Fibroblast of lung (primary cell): ENCODE measurements at regions not wholly inside any gene's neighbourhood (a gene's known extent, or its start where the extent isn't known, plus 50 kb on each side); places are given as distances from the start of the nearest gene placed in this dataset.

Experiments used
- DNase-seq, 2 donors: peaks; one replicate each; pipeline versions ENCODE4 v3.0.0 to v3.0.0-alpha.2; 2010; ENCODE audit warnings: low read depth in 2 of 2
- H2AFZ ChIP-seq: 2 replicates; pipeline ENCODE4 v1.5.1; 2012; ENCODE audit warnings: low read length, control low read depth, inconsistent platforms
- H3K27ac ChIP-seq: 2 replicates; pipeline ENCODE4 v1.5.1; 2011; ENCODE audit warnings: low read length, control low read depth; ENCODE audit not compliant: insufficient read depth
- H3K27me3 ChIP-seq: 2 replicates; pipeline ENCODE4 v1.5.1; 2011; ENCODE audit warnings: mild to moderate bottlenecking, low read length; ENCODE audit not compliant: control insufficient read depth, insufficient read depth
- H3K36me3 ChIP-seq: 2 replicates; pipeline ENCODE4 v1.5.1; 2011; ENCODE audit warnings: low read length; ENCODE audit not compliant: control insufficient read depth, insufficient read depth
- H3K4me1 ChIP-seq: 2 replicates; pipeline ENCODE4 v1.5.1; 2011; ENCODE audit warnings: low read length; ENCODE audit not compliant: control insufficient read depth, insufficient read depth; ENCODE audit errors: extremely low read depth
- H3K4me2 ChIP-seq: 2 replicates; pipeline ENCODE4 v1.5.1; 2011; ENCODE audit warnings: low read length, control low read depth; ENCODE audit not compliant: insufficient read depth; ENCODE audit errors: extremely low read depth
- H3K4me3 ChIP-seq, 4 experiments: fragments of 200-600 bp in 1 of 4; sonication (generic) in 1 of 4; replicated peaks in 1 of 4; 2 replicates each; pipeline ENCODE4 v1.5.1; 2011 to 2016; ENCODE audit warnings: low read length in 4 of 4, low read depth in 3 of 4, mild to moderate bottlenecking in 3 of 4, control low read depth in 2 of 4, inconsistent platforms in 1 of 4, mixed read lengths in 1 of 4; ENCODE audit not compliant: insufficient read depth in 1 of 4; ENCODE audit errors: control extremely low read depth in 1 of 4
- H3K79me2 ChIP-seq: 2 replicates; pipeline ENCODE4 v1.5.1; 2012; ENCODE audit warnings: mild to moderate bottlenecking, low read length, inconsistent platforms; ENCODE audit not compliant: control insufficient read depth, insufficient read depth
- H3K9ac ChIP-seq: 2 replicates; pipeline ENCODE4 v1.5.1; 2011; ENCODE audit warnings: mild to moderate bottlenecking, low read length, control low read depth; ENCODE audit not compliant: insufficient read depth
- H3K9me3 ChIP-seq: 2 replicates; pipeline ENCODE4 v1.5.1; 2012; ENCODE audit warnings: low read depth, low read length; ENCODE audit not compliant: control insufficient read depth, insufficient read depth
- H4K20me1 ChIP-seq: 2 replicates; pipeline ENCODE4 v1.5.1; 2011; ENCODE audit warnings: low read length; ENCODE audit not compliant: control insufficient read depth, insufficient read depth; ENCODE audit errors: extremely low read depth
- CTCF ChIP-seq, 2 donors: IDR thresholded peaks in 1 of 2; conservative IDR thresholded peaks in 1 of 2; 1 replicate in 1 of 2; 2 replicates in 1 of 2; pipeline ENCODE4 v1.5.1; 2011 to 2012; ENCODE audit warnings: low read length in 2 of 2, control low read depth in 1 of 2, inconsistent platforms in 1 of 2, low read depth in 1 of 2, mild to moderate bottlenecking in 1 of 2
- EZH2 ChIP-seq: IDR thresholded peaks from 2 replicates; pipeline ENCODE4 v1.5.1; 2012; ENCODE audit warnings: low read length, control low read depth, mild to moderate bottlenecking; ENCODE audit errors: missing control alignments

- no peaks in the 10 kb centered on the region for H3K27me3 ChIP-seq
- no peak overlapping the region for H3K4me3 ChIP-seq
- no peak overlapping the region for H3K27ac ChIP-seq
- no peaks in the 10 kb centered on the region for H3K79me2 ChIP-seq
- no peaks in the 10 kb centered on the region for H3K36me3 ChIP-seq
- H3K4me2 ChIP-seq = no peak overlapping the region
- H2AFZ ChIP-seq = peak overlapping the region; percentile 21
- DNase-seq = no peak
- TF ChIP-seq CTCF (conservative IDR thresholded peaks at IDR 0.05 in 1 of 2, IDR thresholded peaks at IDR 0.05 in 1 of 2; ENCODE audit: low read depth in 1 of 2, low read length in 2 of 2) = no peak
- TF ChIP-seq EZH2 = no peak
- no peaks in the 10 kb centered on the region for H3K9me3 ChIP-seq
- H3K9ac ChIP-seq = no peak overlapping the region
- no peaks in the 10 kb centered on the region for H4K20me1 ChIP-seq
- no peaks in the 10 kb centered on the region for H3K4me1 ChIP-seq
Observed at GRCh38 chr10:33100781-33101391, 142.9 kb upstream of the ITGB1 start.

GRCh38 chr10:33099748-33100147 is 141.7 kb upstream of the ITGB1 start:
- H3K27me3 ChIP-seq = no peaks in the 10 kb centered on the region
- no peaks in the 10 kb centered on the region for H3K9me3 ChIP-seq
- no peak overlapping the region for H3K9ac ChIP-seq
- no peaks in the 10 kb centered on the region for H3K4me1 ChIP-seq
- H3K36me3 ChIP-seq = no peaks in the 10 kb centered on the region
- H3K4me2 ChIP-seq = no peak overlapping the region
- H2AFZ ChIP-seq = peak overlapping the region; percentile 32
- H3K4me3 ChIP-seq = no peak overlapping the region
- DNase-seq = peak in 1 of 2 donors; percentile 88
- H3K79me2 ChIP-seq = no peaks in the 10 kb centered on the region
- H3K27ac ChIP-seq = no peak overlapping the region
- H4K20me1 ChIP-seq = no peaks in the 10 kb centered on the region
- TF ChIP-seq EZH2 (no peak), CTCF (conservative IDR thresholded peaks at IDR 0.05 in 1 of 2, IDR thresholded peaks at IDR 0.05 in 1 of 2; ENCODE audit: low read depth in 1 of 2, low read length in 2 of 2) (no peak)

GRCh38 chr10:33098951-33099663 is 141.1 kb upstream of the ITGB1 start:
- Histone ChIP-seq H3K4me2 (no peak overlapping the region), H3K27me3 (no peaks in the 10 kb centered on the region), H3K79me2 (no peaks in the 10 kb centered on the region), H3K36me3 (no peaks in the 10 kb centered on the region), H2AFZ (no peak overlapping the region), H3K9me3 (no peaks in the 10 kb centered on the region), H3K27ac (no peak overlapping the region), H3K4me3 (no peak overlapping the region), H4K20me1 (no peaks in the 10 kb centered on the region), H3K9ac (no peak overlapping the region), H3K4me1 (no peaks in the 10 kb centered on the region)
- peak in 1 of 2 donors; percentile 85 for DNase-seq
- no peak for TF ChIP-seq EZH2
- TF ChIP-seq CTCF (conservative IDR thresholded peaks at IDR 0.05 in 1 of 2, IDR thresholded peaks at IDR 0.05 in 1 of 2; ENCODE audit: low read depth in 1 of 2, low read length in 2 of 2) = no peak
